T-helper 1 cell treated with Interleukin-12 subunit alpha and Interleukin-12 subunit beta and Interleukin-4 antibody, amounts not matched to agents 30 μg/mL and 1 μg/mL, for 36 hours (primary cell): ENCODE measurements at regions not wholly inside any gene's neighbourhood (a gene's known extent, or its start where the extent isn't known, plus 50 kb on each side); places are given as distances from the start of the nearest gene placed in this dataset.
"Not testable (repeated sequence)": the region's sequence is repeated elsewhere in the genome, so short reads cannot be mapped to it uniquely, and the experiment has no call there.

Experiments used
- H3K27ac Mint-ChIP-seq: one replicate; pipeline ENCODE4 v1.8.0; 2021; ENCODE audit warnings: mild to moderate bottlenecking, mixed read lengths
- H3K27me3 Mint-ChIP-seq: one replicate; pipeline ENCODE4 v1.8.0; 2021; ENCODE audit warnings: low read depth, mixed read lengths
- H3K36me3 Mint-ChIP-seq: one replicate; pipeline ENCODE4 v1.8.0; 2021; ENCODE audit warnings: low read depth, mixed read lengths
- H3K4me1 Mint-ChIP-seq: one replicate; pipeline ENCODE4 v1.8.0; 2021; ENCODE audit warnings: low read depth, mixed read lengths
- H3K4me3 Mint-ChIP-seq: one replicate; pipeline ENCODE4 v1.8.0; 2021; ENCODE audit warnings: mild to moderate bottlenecking, moderate library complexity, mixed read lengths
- H3K9me3 Mint-ChIP-seq: one replicate; pipeline ENCODE4 v1.8.0; 2021; ENCODE audit warnings: mixed read lengths

DNA sequence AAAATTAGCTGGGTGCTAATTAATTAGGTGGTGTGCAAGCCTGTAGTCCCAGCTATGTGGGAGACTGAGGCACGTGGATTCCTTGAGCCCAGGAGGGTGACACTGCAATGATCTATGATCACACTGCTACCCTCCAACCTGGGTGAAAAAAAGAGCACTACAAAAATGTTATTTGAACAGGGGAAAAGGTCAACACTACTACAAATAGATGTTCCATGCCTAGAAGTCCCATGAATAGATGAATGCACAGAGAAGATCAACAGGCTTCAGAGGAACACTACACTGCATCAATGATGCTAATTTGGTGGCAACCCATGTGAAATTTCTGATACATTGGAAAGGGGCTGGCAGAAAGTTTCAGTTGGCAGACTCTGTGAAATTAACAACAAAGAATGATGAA, 105.4 kb upstream of the FHIT start:
- Mint-ChIP-seq H3K27me3 (peaks cover 9% of the 10 kb centered on the region), H3K4me1 (no peaks in the 10 kb centered on the region), H3K9me3 (no peaks in the 10 kb centered on the region), H3K27ac (no peak overlapping the region), H3K36me3 (no peaks in the 10 kb centered on the region), H3K4me3 (no peak overlapping the region)

DNA sequence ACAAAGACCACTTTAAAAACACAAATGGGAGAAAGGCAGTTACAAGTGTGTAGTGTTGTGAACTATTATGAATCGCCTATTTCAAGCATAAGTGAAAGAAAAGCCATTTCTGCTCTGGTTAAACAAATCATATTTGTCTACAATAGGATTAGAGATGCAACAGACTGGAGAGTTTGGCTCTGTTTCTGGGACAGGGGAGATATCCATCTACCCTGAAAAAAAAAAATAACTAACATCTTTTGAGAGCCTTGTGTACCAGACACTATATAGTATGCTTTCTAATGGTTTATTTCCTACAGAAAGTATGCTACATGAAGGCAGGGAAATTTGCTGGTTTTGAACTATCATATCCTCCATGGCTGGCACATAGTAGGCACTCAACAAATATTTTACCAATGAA, 106.7 kb upstream of the FHIT start:
- H3K4me1 Mint-ChIP-seq = no peaks in the 10 kb centered on the region
- H3K27me3 Mint-ChIP-seq = peaks cover 9% of the 10 kb centered on the region
- H3K36me3 Mint-ChIP-seq = no peaks in the 10 kb centered on the region
- H3K4me3 Mint-ChIP-seq = no peak overlapping the region
- H3K27ac Mint-ChIP-seq = no peak overlapping the region
- H3K9me3 Mint-ChIP-seq = no peaks in the 10 kb centered on the region

DNA sequence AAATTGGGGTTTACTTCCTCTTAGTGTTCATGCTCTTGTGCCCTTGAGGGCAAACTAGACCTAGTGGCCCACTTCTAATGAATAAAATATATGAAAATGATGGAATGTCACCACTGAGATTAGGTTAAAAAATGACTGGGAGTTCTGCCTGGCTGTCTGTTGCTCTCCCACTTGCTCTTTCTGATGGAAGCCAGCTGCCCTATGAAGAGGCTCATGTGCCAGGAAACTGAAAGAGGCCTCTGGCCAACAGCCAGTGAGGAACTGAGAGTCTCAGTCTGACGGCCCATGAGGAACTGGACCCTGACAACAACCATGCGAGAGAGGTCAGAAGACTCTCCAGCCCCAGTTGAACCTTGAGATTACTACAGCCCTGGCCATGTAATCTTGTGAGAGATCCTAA, 107.1 kb upstream of the FHIT start:
- Mint-ChIP-seq H3K36me3 (no peaks in the 10 kb centered on the region), H3K4me1 (no peaks in the 10 kb centered on the region), H3K4me3 (no peak overlapping the region), H3K27ac (no peak overlapping the region), H3K27me3 (peaks cover 9% of the 10 kb centered on the region), H3K9me3 (no peaks in the 10 kb centered on the region)

DNA sequence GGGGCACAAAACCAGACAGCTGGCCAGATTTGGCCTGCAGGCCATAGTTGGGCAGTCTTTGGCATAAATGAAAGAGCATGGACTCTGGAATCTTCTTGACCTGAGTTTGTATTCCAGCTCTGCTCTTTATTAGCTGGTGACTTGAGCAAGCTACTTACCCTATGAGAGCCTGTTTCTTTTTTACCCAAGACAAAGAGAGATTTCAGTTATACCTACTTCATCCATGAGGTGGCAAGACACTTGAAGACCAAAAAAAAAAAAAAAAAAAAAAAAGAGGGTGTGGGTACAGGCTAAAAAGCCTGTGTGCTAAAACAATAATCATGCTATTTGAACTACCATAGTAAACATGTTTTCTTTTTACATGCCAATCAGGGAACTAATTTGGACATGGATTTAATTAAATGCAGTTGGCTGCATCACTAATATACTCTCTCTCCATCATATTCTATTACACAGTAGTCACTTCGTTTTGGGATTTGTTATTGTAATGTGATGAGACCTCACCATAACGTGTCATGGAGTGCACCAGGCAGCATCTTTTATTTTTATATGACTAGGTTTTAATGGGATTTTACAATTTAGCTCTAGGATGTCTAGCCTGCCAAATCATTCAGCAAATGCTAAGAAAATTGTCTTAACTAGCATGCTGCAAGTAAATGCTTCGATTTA, 109.2 kb upstream of the FHIT start:
- Mint-ChIP-seq H3K27ac (no peak overlapping the region), H3K9me3 (peaks cover 4% of the 10 kb centered on the region), H3K4me3 (no peak overlapping the region), H3K27me3 (peaks cover 9% of the 10 kb centered on the region), H3K36me3 (no peaks in the 10 kb centered on the region), H3K4me1 (no peaks in the 10 kb centered on the region)

DNA sequence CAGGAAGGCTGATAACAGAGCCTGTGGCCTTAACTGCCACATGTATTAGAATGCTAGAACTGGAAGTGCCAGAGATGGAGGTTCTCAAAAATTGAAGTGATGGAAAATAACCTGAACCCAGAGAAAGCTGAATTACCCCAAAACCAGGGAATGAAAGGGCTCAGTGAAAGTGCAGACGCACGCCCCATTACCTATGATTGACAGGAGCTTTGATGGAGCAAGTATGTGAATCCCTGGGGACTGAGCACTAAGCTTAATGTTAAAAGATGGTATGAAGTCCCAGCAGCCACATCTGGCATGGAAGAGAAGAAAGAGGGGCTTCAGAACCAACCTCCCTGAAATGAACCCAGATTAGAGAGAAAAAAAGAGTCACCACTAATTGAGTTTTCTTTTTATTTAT, 118.4 kb upstream of the FHIT start:
- H3K4me3 Mint-ChIP-seq = no peak overlapping the region
- no peaks in the 10 kb centered on the region for H3K9me3 Mint-ChIP-seq
- no peaks in the 10 kb centered on the region for H3K36me3 Mint-ChIP-seq
- H3K4me1 Mint-ChIP-seq = no peaks in the 10 kb centered on the region
- peaks cover 4% of the 10 kb centered on the region for H3K27me3 Mint-ChIP-seq
- H3K27ac Mint-ChIP-seq = no peak overlapping the region

DNA sequence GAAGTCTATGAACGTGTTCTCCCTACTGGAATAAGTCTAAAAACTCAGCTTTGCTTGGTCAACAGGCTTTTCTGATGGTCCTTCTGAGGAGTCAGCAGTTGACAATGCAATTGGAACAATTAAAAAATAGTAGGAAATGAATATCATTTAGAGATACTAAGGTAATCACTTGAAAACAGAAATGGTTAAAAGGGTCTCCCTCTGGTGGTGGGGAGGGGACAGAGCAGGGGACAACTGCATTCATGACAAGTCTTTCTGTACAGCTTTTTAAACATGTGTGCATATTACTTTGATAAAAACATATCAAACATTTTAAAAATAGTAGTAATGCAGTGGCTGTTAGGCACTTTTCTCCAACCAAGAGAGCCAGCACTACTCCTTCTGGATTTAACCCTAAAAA, 119.9 kb upstream of the FHIT start:
- no peaks in the 10 kb centered on the region for H3K4me1 Mint-ChIP-seq
- no peaks in the 10 kb centered on the region for H3K9me3 Mint-ChIP-seq
- H3K4me3 Mint-ChIP-seq = no peak overlapping the region
- no peaks in the 10 kb centered on the region for H3K36me3 Mint-ChIP-seq
- H3K27ac Mint-ChIP-seq = no peak overlapping the region
- H3K27me3 Mint-ChIP-seq = peaks cover 4% of the 10 kb centered on the region

DNA sequence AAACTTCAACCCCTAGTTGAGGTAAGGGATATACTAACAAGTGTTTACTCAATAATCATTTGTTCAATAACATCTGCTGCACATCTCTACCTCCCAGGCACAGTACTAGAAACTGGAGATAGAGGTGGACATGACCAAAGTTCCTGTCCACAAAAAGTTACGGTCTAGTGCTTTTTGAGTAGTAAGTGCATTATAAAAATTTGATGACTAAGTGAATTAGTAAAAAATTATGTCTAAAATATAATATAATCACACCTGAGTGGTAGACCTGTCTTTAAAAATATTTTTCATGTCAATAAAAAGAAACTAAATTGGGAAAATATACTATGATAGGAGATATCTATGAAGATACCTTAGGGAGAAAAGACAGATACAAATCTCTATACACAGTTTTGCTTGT, 121.5 kb upstream of the FHIT start:
- H3K27me3 Mint-ChIP-seq = peaks cover 4% of the 10 kb centered on the region
- H3K9me3 Mint-ChIP-seq = no peaks in the 10 kb centered on the region
- H3K27ac Mint-ChIP-seq = no peak overlapping the region
- no peak overlapping the region for H3K4me3 Mint-ChIP-seq
- no peaks in the 10 kb centered on the region for H3K36me3 Mint-ChIP-seq
- H3K4me1 Mint-ChIP-seq = no peaks in the 10 kb centered on the region

DNA sequence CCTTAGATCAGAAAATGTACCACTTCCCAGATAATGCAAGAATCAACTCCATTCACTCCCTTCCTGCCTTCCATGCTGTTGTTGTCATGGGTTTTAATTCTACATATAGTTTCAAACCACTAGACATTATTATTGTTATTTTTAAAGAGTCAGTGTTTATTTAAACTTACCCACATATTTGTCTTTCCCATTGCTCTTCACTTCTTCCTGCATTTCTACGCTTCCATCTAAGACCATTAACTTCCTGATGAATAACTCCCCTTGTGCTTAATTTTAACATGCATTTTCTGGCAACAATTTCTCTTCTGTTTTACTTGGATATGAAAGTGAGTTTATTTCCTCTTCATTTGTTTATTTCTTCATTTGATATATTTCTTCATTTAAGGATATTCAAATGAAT, 127.1 kb upstream of the FHIT start:
- Mint-ChIP-seq H3K27me3 (peaks cover 8% of the 10 kb centered on the region), H3K27ac (no peak overlapping the region), H3K4me3 (no peak overlapping the region), H3K4me1 (peaks cover 2% of the 10 kb centered on the region), H3K9me3 (no peaks in the 10 kb centered on the region), H3K36me3 (no peaks in the 10 kb centered on the region)

DNA sequence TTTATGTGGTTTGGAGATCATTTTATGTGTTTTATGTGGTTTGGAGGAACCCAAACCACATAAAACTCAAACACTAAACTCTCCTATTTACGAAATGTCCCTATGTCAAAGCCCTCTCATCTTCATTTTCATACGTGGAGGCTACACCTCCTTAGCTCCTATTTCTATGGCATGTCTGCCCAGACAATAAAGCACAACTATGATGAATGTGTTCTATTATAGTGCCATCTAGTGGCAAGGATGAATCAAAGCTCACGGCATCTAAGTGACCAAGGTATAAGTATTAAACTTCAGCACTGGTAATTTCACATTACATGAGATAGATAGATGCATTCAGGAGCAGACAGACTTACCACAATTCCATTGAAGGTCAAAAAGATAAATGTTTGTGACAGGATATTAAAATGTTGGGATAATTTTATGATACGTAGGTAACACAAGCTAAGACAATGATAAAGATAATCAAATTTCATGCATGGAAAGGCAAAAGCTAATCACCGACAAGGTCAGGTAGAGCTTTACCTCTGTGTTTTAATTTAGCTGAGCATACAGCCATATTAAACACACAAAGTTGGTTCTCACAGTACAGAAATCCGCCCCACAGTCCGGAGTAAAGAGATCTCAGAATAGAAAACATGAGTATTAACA, 130.6 kb upstream of the FHIT start:
- H3K36me3 Mint-ChIP-seq = no peaks in the 10 kb centered on the region

DNA sequence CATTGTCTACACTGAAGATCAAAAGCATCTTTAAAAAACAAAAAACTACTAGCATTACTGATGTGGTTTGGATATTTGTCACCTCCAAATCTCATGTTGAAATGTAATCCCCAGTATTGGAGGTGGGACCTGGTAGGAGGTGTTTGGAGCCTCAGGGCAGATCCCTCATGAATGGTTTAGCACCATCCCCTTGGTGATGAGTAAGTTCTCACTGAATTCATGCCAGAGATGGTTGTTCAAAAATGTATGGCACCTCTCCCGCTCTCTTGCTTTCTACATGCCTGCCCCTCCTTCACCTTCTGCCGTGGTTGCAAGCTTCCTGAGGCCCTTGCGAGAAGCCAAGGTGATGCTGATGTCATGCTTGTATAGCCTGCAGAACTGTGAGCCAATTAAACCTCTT, 136.6 kb upstream of the FHIT start:
- H3K9me3 Mint-ChIP-seq = peaks cover 10% of the 10 kb centered on the region
- no peaks in the 10 kb centered on the region for H3K4me1 Mint-ChIP-seq
- H3K27me3 Mint-ChIP-seq = peaks cover 18% of the 10 kb centered on the region
- no peaks in the 10 kb centered on the region for H3K36me3 Mint-ChIP-seq
- H3K4me3 Mint-ChIP-seq = no peak overlapping the region
- no peak overlapping the region for H3K27ac Mint-ChIP-seq

More for the DNA sequence above, 130.6 kb upstream of the FHIT start:
- Mint-ChIP-seq H3K27me3 (peaks cover 19% of the 10 kb centered on the region), H3K4me1 (peaks cover 2% of the 10 kb centered on the region), H3K27ac (no peak overlapping the region), H3K4me3 (no peak overlapping the region), H3K9me3 (no peaks in the 10 kb centered on the region)

DNA sequence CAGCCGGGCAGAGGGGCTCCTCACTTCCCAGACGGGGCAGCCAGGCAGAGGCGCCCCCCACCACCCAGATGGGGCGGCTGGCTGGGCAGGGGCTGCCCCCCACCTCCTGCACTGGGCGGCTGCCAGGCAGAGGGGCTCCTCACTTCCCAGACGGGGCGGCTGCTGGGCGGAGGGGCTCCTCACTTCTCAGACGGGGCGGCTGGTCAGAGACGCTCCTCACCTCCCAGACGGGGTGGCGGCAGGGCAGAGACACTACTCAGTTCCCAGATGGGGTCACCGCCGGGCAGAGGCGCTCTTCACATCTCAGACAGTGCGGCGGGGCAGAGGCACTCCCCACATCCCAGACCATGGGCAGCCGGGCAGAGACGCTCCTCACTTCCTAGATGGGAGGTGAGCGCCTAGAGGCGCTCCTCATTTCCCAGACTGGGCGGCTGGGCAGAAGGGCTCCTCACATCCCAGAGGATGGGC, 142.3 kb upstream of the FHIT start:
- not testable (repeated sequence) for H3K9me3 Mint-ChIP-seq, H3K4me3 Mint-ChIP-seq, H3K36me3 Mint-ChIP-seq, H3K4me1 Mint-ChIP-seq, H3K27ac Mint-ChIP-seq, H3K27me3 Mint-ChIP-seq

DNA sequence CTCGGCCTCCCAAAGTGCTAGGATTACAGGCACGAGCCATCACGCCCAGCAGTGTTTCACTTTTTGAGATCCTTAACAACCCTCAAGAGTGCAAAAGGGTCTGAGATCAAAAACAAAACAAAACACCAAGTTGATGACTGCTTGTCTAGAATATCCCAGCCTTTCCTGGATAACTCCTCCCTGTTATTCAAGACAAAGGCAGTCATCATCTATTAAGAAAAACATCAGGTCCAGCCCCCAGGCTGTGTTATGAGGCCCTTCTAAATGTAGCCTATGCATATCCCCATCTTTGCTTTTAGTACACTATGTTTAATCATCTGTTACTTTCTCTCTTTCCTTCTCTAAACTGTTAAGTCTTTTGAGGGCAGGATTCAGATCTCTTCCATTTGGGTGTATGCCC, 150.1 kb upstream of the FHIT start:
- Mint-ChIP-seq H3K4me3 (no peak overlapping the region), H3K9me3 (no peaks in the 10 kb centered on the region)

DNA sequence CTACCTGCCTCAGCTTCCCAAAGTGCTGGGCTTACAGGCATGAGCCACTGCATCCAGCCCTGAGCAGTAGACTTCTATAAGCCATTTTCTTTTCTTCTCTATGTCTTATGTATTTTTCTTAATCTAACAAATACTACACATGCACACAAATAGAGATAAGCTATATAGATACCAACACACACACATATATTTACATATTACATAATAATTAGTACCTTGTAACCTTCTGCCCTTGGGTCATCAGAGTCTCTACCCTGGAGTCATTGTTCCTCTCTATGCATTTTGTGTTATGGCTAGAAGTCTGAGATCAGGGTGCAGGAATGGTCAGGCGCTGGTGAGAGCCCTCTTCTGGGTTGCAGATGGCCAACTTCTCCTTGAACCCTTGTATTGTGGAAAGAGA, 154.0 kb upstream of the PTPRG start:
- H3K4me1 Mint-ChIP-seq = no peaks in the 10 kb centered on the region

More for the DNA sequence above, 150.1 kb upstream of the FHIT start:
- no peaks in the 10 kb centered on the region for H3K36me3 Mint-ChIP-seq
- H3K4me1 Mint-ChIP-seq = no peaks in the 10 kb centered on the region
- no peak overlapping the region for H3K27ac Mint-ChIP-seq
- peaks cover 4% of the 10 kb centered on the region for H3K27me3 Mint-ChIP-seq

DNA sequence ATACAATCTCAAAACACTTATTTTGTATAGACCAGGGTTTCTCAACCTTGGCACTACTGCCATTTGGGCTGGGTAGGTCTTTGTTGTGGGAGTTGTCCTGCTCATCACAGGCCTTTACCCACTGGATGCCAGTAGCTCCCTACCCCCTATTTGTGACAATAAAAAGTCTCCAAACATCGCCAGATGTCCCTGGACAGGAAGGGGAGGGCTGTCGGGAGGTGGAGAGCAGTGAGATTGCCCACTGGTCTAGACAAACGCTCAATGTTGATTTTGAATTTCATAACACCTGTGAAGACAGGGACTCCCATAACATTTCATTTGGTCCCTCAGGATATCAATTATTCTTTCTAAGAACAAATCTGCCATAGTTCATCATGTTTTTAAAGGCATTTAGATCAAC, 151.7 kb upstream of the PTPRG start:
- Mint-ChIP-seq H3K36me3 (no peaks in the 10 kb centered on the region), H3K27me3 (peaks cover 10% of the 10 kb centered on the region), H3K4me3 (no peak overlapping the region), H3K9me3 (no peaks in the 10 kb centered on the region), H3K27ac (no peak overlapping the region), H3K4me1 (peaks cover 1% of the 10 kb centered on the region)

More for the DNA sequence above, 154.0 kb upstream of the PTPRG start:
- no peak overlapping the region for H3K4me3 Mint-ChIP-seq
- no peaks in the 10 kb centered on the region for H3K9me3 Mint-ChIP-seq
- H3K36me3 Mint-ChIP-seq = no peaks in the 10 kb centered on the region
- H3K27ac Mint-ChIP-seq = no peak overlapping the region
- H3K27me3 Mint-ChIP-seq = peaks cover 6% of the 10 kb centered on the region

DNA sequence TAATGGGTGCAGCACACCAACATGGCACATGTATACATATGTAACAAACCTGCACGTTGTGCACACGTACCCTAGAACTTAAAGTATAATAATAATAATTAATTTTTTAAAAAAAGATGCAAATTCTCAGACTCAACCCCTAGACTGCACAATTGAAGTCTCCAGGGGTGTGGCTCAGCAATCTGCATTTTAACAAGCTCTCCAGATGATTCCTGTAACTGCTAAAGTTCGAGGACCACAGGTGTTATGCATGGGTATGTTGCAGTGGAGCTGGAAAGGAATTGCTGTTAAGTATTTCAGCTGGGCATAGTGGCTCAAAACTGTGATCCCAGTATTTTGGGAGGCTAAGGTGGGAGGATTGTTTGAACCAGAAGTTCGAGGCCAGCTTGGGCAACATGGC, 151.0 kb upstream of the PTPRG start:
- not testable (repeated sequence) for H3K4me1 Mint-ChIP-seq, H3K36me3 Mint-ChIP-seq

More for the DNA sequence above, 151.0 kb upstream of the PTPRG start:
- H3K27ac Mint-ChIP-seq, H3K27me3 Mint-ChIP-seq, H3K9me3 Mint-ChIP-seq, H3K4me3 Mint-ChIP-seq: not testable (repeated sequence)
